ENCODE measurements at regions not wholly inside any gene's neighbourhood (a gene's known extent, or its start where the extent isn't known, plus 50 kb on each side); places are given as distances from the start of the nearest gene placed in this dataset.

DNA sequence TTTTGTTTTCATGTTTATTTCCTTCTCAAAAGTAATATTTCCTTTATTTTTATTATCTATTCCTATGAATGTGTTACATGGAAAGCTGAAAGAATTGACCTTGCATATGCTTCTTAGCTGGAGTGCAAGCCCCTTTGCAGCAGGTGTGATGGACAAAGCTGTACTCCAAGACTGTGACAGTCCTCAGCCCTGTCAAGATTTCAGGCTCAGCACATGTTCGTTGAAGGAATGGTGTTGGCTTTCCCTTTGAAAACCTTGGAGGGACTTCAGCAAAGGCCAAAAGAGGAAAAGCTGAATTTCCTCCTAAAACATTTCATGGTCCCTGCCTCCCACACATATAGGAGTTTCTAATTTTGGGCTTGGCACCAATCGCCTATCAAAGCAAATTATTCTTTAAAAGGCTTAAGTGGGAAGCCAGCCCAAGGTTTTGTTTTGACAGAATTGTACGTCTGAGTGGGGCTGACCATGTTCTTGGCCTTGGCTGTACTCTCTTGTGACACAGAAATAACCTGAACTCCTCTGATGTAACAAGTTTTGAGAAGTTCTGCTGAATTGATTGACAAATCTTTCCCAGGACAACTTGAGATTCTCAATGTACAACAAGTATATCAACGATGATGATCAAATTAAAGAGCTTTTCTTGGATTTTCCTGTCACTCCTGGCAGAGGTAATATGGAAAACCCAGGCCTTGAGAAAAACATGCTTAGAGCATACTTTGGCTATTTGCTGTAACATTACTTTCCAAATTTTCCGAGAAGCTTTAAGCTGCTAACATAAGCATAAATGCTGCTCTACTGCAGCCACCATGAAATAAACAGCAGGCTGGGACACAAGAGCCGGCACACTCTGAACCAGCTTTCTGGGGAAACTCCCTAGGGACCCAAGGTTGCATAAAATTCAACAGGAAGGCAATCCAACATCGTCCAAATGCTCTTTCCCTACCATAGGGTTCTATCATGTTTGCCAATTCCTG is 135.7 kb upstream of the ZNF648 start:
- TF ChIP-seq POLR2A (IDR thresholded peaks at IDR 0.05) = no peak
- TF ChIP-seq, protein P1, sequence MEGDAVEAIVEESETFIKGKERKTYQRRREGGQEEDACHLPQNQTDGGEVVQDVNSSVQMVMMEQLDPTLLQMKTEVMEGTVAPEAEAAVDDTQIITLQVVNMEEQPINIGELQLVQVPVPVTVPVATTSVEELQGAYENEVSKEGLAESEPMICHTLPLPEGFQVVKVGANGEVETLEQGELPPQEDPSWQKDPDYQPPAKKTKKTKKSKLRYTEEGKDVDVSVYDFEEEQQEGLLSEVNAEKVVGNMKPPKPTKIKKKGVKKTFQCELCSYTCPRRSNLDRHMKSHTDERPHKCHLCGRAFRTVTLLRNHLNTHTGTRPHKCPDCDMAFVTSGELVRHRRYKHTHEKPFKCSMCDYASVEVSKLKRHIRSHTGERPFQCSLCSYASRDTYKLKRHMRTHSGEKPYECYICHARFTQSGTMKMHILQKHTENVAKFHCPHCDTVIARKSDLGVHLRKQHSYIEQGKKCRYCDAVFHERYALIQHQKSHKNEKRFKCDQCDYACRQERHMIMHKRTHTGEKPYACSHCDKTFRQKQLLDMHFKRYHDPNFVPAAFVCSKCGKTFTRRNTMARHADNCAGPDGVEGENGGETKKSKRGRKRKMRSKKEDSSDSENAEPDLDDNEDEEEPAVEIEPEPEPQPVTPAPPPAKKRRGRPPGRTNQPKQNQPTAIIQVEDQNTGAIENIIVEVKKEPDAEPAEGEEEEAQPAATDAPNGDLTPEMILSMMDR (IDR thresholded peaks at IDR 0.05) = no peak
- no peaks in the 10 kb centered on the region for H3K27me3 ChIP-seq
- intact Hi-C loops (cut with DNase I) = no loop called here
- DNase-seq = no peak
- H3K4me3 ChIP-seq = no peak overlapping the region
- no peaks in the 10 kb centered on the region for H3K4me1 ChIP-seq
- no peak overlapping the region for H3K27ac ChIP-seq
- peak in 2 of 4 donors; percentile 14 to 17 for ATAC-seq
- H3K36me3 ChIP-seq = no peaks in the 10 kb centered on the region
- WGBS (ENCODE audit: insufficient coverage, low coverage, low lambda C conversion rate, missing lambda C conversion rate) = 55% methylated on average over 7 of the region's 7 CpGs
- H3K9me3 ChIP-seq = no peaks in the 10 kb centered on the region

DNA sequence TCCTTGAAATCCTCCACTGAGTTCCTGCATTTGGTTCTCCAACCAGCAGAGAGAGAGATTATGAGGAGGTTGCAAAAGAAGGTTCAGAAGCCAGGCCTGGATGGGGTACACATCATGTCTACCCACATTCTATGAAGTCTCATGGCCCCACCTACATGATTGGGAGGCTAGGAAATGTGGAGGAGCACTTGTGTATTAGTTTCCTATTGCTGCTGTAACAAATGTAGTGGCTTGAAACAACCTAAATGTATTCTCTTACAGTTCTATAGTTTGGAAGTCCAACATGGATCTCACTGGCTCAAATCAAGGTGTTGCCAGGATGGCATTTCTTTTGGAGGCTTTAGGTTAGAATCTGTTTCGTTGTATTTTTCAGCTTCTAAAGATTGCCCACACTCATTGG is 134.2 kb upstream of the ZNF648 start:
- TF ChIP-seq, protein P1 (IDR thresholded peaks at IDR 0.05) = no peak
- no peak for TF ChIP-seq POLR2A (IDR thresholded peaks at IDR 0.05)

GRCh38 chr1:182193908-182194550 is 132.5 kb upstream of the ZNF648 start:
- 70% methylated on average over 4 of the region's 4 CpGs for WGBS (ENCODE audit: insufficient coverage, low coverage, low lambda C conversion rate, missing lambda C conversion rate)
- H3K27ac ChIP-seq = no peak overlapping the region
- no peaks in the 10 kb centered on the region for H3K36me3 ChIP-seq
- no peaks in the 10 kb centered on the region for H3K4me1 ChIP-seq
- no peaks in the 10 kb centered on the region for H3K9me3 ChIP-seq
- intact Hi-C loops (cut with DNase I) = no loop called here
- DNase-seq (no peak), ATAC-seq (peak in 3 of 4 donors; percentile 28 to 38 (median 38))
- H3K27me3 ChIP-seq = no peaks in the 10 kb centered on the region
- H3K4me3 ChIP-seq = no peak overlapping the region
- TF ChIP-seq POLR2A (IDR thresholded peaks at IDR 0.05) = no peak
- TF ChIP-seq, protein P1 (IDR thresholded peaks at IDR 0.05) = no peak

More for the DNA sequence above, 134.2 kb upstream of the ZNF648 start:
- no peaks in the 10 kb centered on the region for H3K36me3 ChIP-seq
- H3K27me3 ChIP-seq = no peaks in the 10 kb centered on the region
- no peak overlapping the region for H3K4me3 ChIP-seq
- DNase-seq (no peak), ATAC-seq (no peak)
- no peak overlapping the region for H3K27ac ChIP-seq
- H3K4me1 ChIP-seq = no peaks in the 10 kb centered on the region
- intact Hi-C loops (cut with DNase I) = no loop called here
- WGBS (ENCODE audit: insufficient coverage, low coverage, low lambda C conversion rate, missing lambda C conversion rate) = 85% methylated on average over 1 of the region's 1 CpG
- H3K9me3 ChIP-seq = no peaks in the 10 kb centered on the region

GRCh38 chr1:182192966-182193365 is 131.5 kb upstream of the ZNF648 start:
- DNase-seq (no peak), ATAC-seq (no peak)
- Histone ChIP-seq H3K36me3 (no peaks in the 10 kb centered on the region), H3K4me3 (no peak overlapping the region), H3K27me3 (no peaks in the 10 kb centered on the region), H3K27ac (no peak overlapping the region), H3K4me1 (no peaks in the 10 kb centered on the region), H3K9me3 (no peaks in the 10 kb centered on the region)
- no peak for TF ChIP-seq POLR2A (IDR thresholded peaks at IDR 0.05)
- TF ChIP-seq, protein P1 (IDR thresholded peaks at IDR 0.05) = no peak
- WGBS (ENCODE audit: insufficient coverage, low coverage, low lambda C conversion rate, missing lambda C conversion rate) = 81% methylated on average over 3 of the region's 4 CpGs
- intact Hi-C loops (cut with DNase I) = no loop called here
